ENCODE measurements at regions not wholly inside any gene's neighbourhood (a gene's known extent, or its start where the extent isn't known, plus 50 kb on each side); places are given as distances from the start of the nearest gene placed in this dataset.

- H2BK5ac ChIP-seq (ENCODE audit: low read depth, low read length): no peak overlapping the region
- no peak overlapping the region for H2BK120ac ChIP-seq (replicated peaks; ENCODE audit: low read depth, low read length)
- CTCF ChIA-PET (ENCODE audit: partially characterized antibody): interaction anchor here (0.8 to 5.7 kb wide), 8 partner anchors 9 to 202 kb away, joined by 3 to 40 read pairs (median 6); no protein-coding TSS in a partner anchor
- no peak overlapping the region for H2BK20ac ChIP-seq (ENCODE audit: low read length)
- H2AFZ ChIP-seq (ENCODE audit: low read length): no peak overlapping the region
- no peak overlapping the region for H3K4me3 ChIP-seq (ENCODE audit: extremely low read depth in 1 of 4, insufficient read depth in 2 of 4, low read depth in 3 of 4, low read length in 4 of 4)
- H3K79me1 ChIP-seq (ENCODE audit: low read depth, low read length): no peaks in the 10 kb centered on the region
- H4K5ac ChIP-seq (ENCODE audit: insufficient read length, low read depth, low read length): no peak overlapping the region
- H3K56ac ChIP-seq (replicated peaks; ENCODE audit: insufficient read length, low read depth, low read length): no peak overlapping the region
- H3K79me2 ChIP-seq (ENCODE audit: control insufficient read depth in 1 of 2, insufficient read depth in 2 of 2, low read length in 2 of 2): no peaks in the 10 kb centered on the region
- no peak overlapping the region for H3K4me2 ChIP-seq (ENCODE audit: insufficient read depth in 1 of 2, low read depth in 2 of 2, low read length in 2 of 2)
- no peak for FAIRE-seq
- WGBS, 2 experiments (ENCODE audit: extremely low coverage in 1 of 2, insufficient coverage in 1 of 2, insufficient read length in 1 of 2, insufficient replicate concordance in 2 of 2, low coverage in 1 of 2, low lambda C conversion rate in 2 of 2, missing lambda C conversion rate in 1 of 2): 89% methylated on average over 4 of the region's 4 CpGs; no CpG with 5 or more reads in 1 of the 2 experiments
- no peaks in the 10 kb centered on the region for H3K4me1 ChIP-seq (replicated peaks in 1 of 4; ENCODE audit: control insufficient read depth in 3 of 4, insufficient read depth in 4 of 4, low read length in 3 of 4)
- DNase-seq (ENCODE audit: low read depth in 1 of 2, low spot score in 2 of 2): no peak
- no peak overlapping the region for H2BK12ac ChIP-seq (ENCODE audit: low read depth, low read length)
- 0 out of 2 replicates have a peak, but pooled peaks cover 3% of the 10 kb centered on the region for H3K23me2 ChIP-seq (ENCODE audit: low read depth, low read length)
- H3K18ac ChIP-seq (ENCODE audit: extremely low read depth, low read length): no peak overlapping the region
- no peak overlapping the region for H3K14ac ChIP-seq (ENCODE audit: insufficient read length)
- no peak overlapping the region for H4K91ac ChIP-seq (replicated peaks; ENCODE audit: insufficient read length, low read length)
- no peaks in the 10 kb centered on the region for H4K20me1 ChIP-seq (replicated peaks in 1 of 2; ENCODE audit: control insufficient read depth in 1 of 2, insufficient read depth in 2 of 2, low read length in 2 of 2)
- POLR2A ChIA-PET (ENCODE audit: partially characterized antibody): no interaction called here
- H3K9me3 ChIP-seq (ENCODE audit: insufficient read depth in 2 of 2, low read depth in 1 of 2, low read length in 1 of 2): no peaks in the 10 kb centered on the region
- no peak overlapping the region for H3K23ac ChIP-seq (ENCODE audit: insufficient read length)
- H2AK5ac ChIP-seq (ENCODE audit: low read depth, low read length): no peak overlapping the region
- no peak overlapping the region for H3K9ac ChIP-seq (replicated peaks in 1 of 4; ENCODE audit: extremely low read depth in 1 of 4, low read depth in 3 of 4, low read length in 3 of 4)
- H3K27me3 ChIP-seq (replicated peaks in 1 of 4; ENCODE audit: control insufficient read depth in 3 of 4, extremely low read depth in 1 of 4, insufficient read depth in 3 of 4, low read length in 3 of 4): no peaks in the 10 kb centered on the region
- H3K36me3 ChIP-seq (ENCODE audit: control insufficient read depth in 2 of 4, insufficient read depth in 4 of 4, low read length in 3 of 4): no peaks in the 10 kb centered on the region
- no peak overlapping the region for H3K4ac ChIP-seq (replicated peaks; ENCODE audit: insufficient read length, low read depth, low read length)
- H3K27ac ChIP-seq (ENCODE audit: low read depth, low read length): no peak overlapping the region
- no peak overlapping the region for H4K8ac ChIP-seq (ENCODE audit: extremely low read depth, insufficient read depth, low read length)
- no peak overlapping the region for H2BK15ac ChIP-seq (ENCODE audit: low read length)
- TF ChIP-seq CHD1 (IDR thresholded peaks at IDR 0.05; ENCODE audit: low read depth, low read length) (no peak), KDM1A (IDR thresholded peaks at IDR 0.05; ENCODE audit: borderline replicate concordance, low read length) (no peak), RAD21 (IDR thresholded peaks at IDR 0.05 in 1 of 2, conservative IDR thresholded peaks at IDR 0.05 in 1 of 2; ENCODE audit: low read depth in 2 of 2, low read length in 2 of 2) (peak in 1 of 2 experiments; percentile 34; a peak in 1 of 4 replicates), EZH2 (IDR thresholded peaks at IDR 0.05; ENCODE audit: low read depth, low read length, severe bottlenecking) (no peak), YY1 (IDR thresholded peaks at IDR 0.05; ENCODE audit: low read depth, low read length) (no peak), CEBPB (IDR thresholded peaks at IDR 0.05; ENCODE audit: low read depth, low read length) (no peak), BRCA1 (IDR thresholded peaks at IDR 0.05; ENCODE audit: low read depth, low read length) (no peak)
Observed at GRCh38 chr3:157594413-157594812, 91.2 kb upstream of the VEPH1 start.
